ENCODE measurements at regions not wholly inside any gene's neighbourhood (a gene's known extent, or its start where the extent isn't known, plus 50 kb on each side); places are given as distances from the start of the nearest gene placed in this dataset.

- Histone ChIP-seq H3K27ac (no peak overlapping the region), H3K4me3 (no peak overlapping the region)
- WGBS, 4 donors = 61 to 82% (median 65%) methylated on average over 6 of the region's 6 CpGs
Measured at GRCh38 chr4:187256897-187257296, 533.2 kb upstream of the FAT1 start.

GRCh38 chr4:187258651-187259401 lies 535.2 kb upstream of the FAT1 start:
- DNase-seq = no peak
- 51 to 61% (median 55%) methylated on average over 7 of the region's 7 CpGs for WGBS, 4 donors
- Histone ChIP-seq H3K36me3 (replicated peaks in 1 of 2) (no peaks in the 10 kb centered on the region), H3K4me3 (no peak overlapping the region), H3K4me1 (replicated peaks in 1 of 2) (no peaks in the 10 kb centered on the region), H3K9me3 (replicated peaks in 1 of 3) (no peaks in the 10 kb centered on the region), H3K27ac (no peak overlapping the region), H3K27me3 (no peaks in the 10 kb centered on the region)
- intact Hi-C loops (cut with DNase I) = no loop called here
- TF ChIP-seq POLR2A (IDR thresholded peaks at IDR 0.05) (no peak), CTCF (IDR thresholded peaks at IDR 0.05) (no peak)

More at GRCh38 chr4:187256897-187257296, 533.2 kb upstream of the FAT1 start:
- Histone ChIP-seq H3K36me3 (replicated peaks in 1 of 2) (no peaks in the 10 kb centered on the region), H3K4me1 (replicated peaks in 1 of 2) (no peaks in the 10 kb centered on the region), H3K9me3 (replicated peaks in 1 of 3) (no peaks in the 10 kb centered on the region), H3K27me3 (no peaks in the 10 kb centered on the region)
- no peak for TF ChIP-seq POLR2A (IDR thresholded peaks at IDR 0.05)
- DNase-seq = no peak
- intact Hi-C loops (cut with DNase I) = no loop called here

- whole genome bisulfite sequencing, 4 donors = 39 to 83% (median 59%) methylated on average over 1 to 2 of the region's 2 CpGs
- no peak for DNase-seq
Measured at GRCh38 chr4:187268940-187269339, 545.3 kb upstream of the FAT1 start.

GRCh38 chr4:187270154-187270553 lies 546.5 kb upstream of the FAT1 start:
- H3K27me3 ChIP-seq = no peaks in the 10 kb centered on the region
- H3K27ac ChIP-seq = no peak overlapping the region
- TF ChIP-seq CTCF (IDR thresholded peaks at IDR 0.05) (no peak), POLR2A (IDR thresholded peaks at IDR 0.05) (no peak)
- H3K9me3 ChIP-seq (replicated peaks in 1 of 3) = no peaks in the 10 kb centered on the region
- DNase-seq = no peak
- 26 to 45% (median 33%) methylated on average over 3 of the region's 3 CpGs for WGBS, 4 donors
- no peaks in the 10 kb centered on the region for H3K4me1 ChIP-seq (replicated peaks in 1 of 2)
- no peaks in the 10 kb centered on the region for H3K36me3 ChIP-seq (replicated peaks in 1 of 2)
- intact Hi-C loops (cut with DNase I) = no loop called here
- H3K4me3 ChIP-seq = no peak overlapping the region

More at GRCh38 chr4:187268940-187269339, 545.3 kb upstream of the FAT1 start:
- H3K27me3 ChIP-seq = no peaks in the 10 kb centered on the region
- no peak overlapping the region for H3K4me3 ChIP-seq
- no peaks in the 10 kb centered on the region for H3K9me3 ChIP-seq (replicated peaks in 1 of 3)
- H3K27ac ChIP-seq = no peak overlapping the region
- no peaks in the 10 kb centered on the region for H3K36me3 ChIP-seq (replicated peaks in 1 of 2)
- no peaks in the 10 kb centered on the region for H3K4me1 ChIP-seq (replicated peaks in 1 of 2)
- intact Hi-C loops (cut with DNase I) = no loop called here
- TF ChIP-seq POLR2A (IDR thresholded peaks at IDR 0.05) = no peak
- TF ChIP-seq CTCF (IDR thresholded peaks at IDR 0.05) = no peak

GRCh38 chr4:187271848-187272247 lies 548.2 kb upstream of the FAT1 start:
- no peaks in the 10 kb centered on the region for H3K4me1 ChIP-seq (replicated peaks in 1 of 2)
- TF ChIP-seq POLR2A (IDR thresholded peaks at IDR 0.05) = no peak
- no peak for TF ChIP-seq CTCF (IDR thresholded peaks at IDR 0.05)
- H3K36me3 ChIP-seq (replicated peaks in 1 of 2) = no peaks in the 10 kb centered on the region
- no peaks in the 10 kb centered on the region for H3K27me3 ChIP-seq
- no peak overlapping the region for H3K27ac ChIP-seq
- 86 to 92% (median 89%) methylated on average over 2 of the region's 2 CpGs for WGBS, 4 donors
- intact Hi-C loops (cut with DNase I) = no loop called here
- H3K4me3 ChIP-seq = no peak overlapping the region
- no peaks in the 10 kb centered on the region for H3K9me3 ChIP-seq (replicated peaks in 1 of 3)
- no peak for DNase-seq
